Breast epithelium (tissue), 4 donors: ENCODE measurements at regions not wholly inside any gene's neighbourhood (a gene's known extent, or its start where the extent isn't known, plus 50 kb on each side); places are given as distances from the start of the nearest gene placed in this dataset.

ENCODE experiments used
- DNase-seq, 2 donors: peaks; one replicate each; pipeline ENCODE4 v3.0.0-alpha.2; 2019; ENCODE audit warnings: low spot score in 2 of 2
- H3K27ac ChIP-seq, 2 donors: fragments of 200-600 bp; sonication (generic) in 1 of 2; one replicate each; pipeline ENCODE4 v1.5.1; 2016 to 2019; ENCODE audit warnings: mild to moderate bottlenecking in 1 of 2
- H3K27me3 ChIP-seq, 2 donors: fragments of 200-600 bp; sonication (generic) in 1 of 2; one replicate each; pipeline versions ENCODE4 v1.5.1 to v1.6.0; 2017 to 2019; ENCODE audit warnings: control low read depth in 1 of 2, mild to moderate bottlenecking in 1 of 2
- H3K36me3 ChIP-seq: fragments of 200-600 bp; one replicate; pipeline ENCODE4 v1.5.1; 2019
- H3K4me1 ChIP-seq, 2 donors: fragments of 200-600 bp; sonication (generic); one replicate each; pipeline ENCODE4 v1.5.1; 2016 to 2019; ENCODE audit warnings: control low read depth in 1 of 2
- H3K4me3 ChIP-seq, 3 donors: fragments of 200-600 bp; sonication (generic); 1 replicate in 2 of 3; 2 replicates in 1 of 3; pipeline ENCODE4 v1.5.1; 2016 to 2019; ENCODE audit warnings: mild to moderate bottlenecking in 3 of 3, moderate library complexity in 2 of 3
- H3K9me3 ChIP-seq, 2 donors: fragments of 200-600 bp; sonication (generic) in 1 of 2; one replicate each; pipeline ENCODE4 v1.5.1; 2016 to 2019; ENCODE audit warnings: control low read depth in 1 of 2
- POLR2A ChIP-seq: fragments of 450-650 bp; IDR thresholded peaks from one replicate; pipeline ENCODE4 v1.6.1; 2016; ENCODE audit warnings: antibody characterized with exemption, mild to moderate bottlenecking, moderate library complexity
- POLR2AphosphoS5 ChIP-seq, 3 donors: sonication (generic); formaldehyde crosslinking; IDR thresholded peaks; one replicate each; pipeline ENCODE4 v1.6.1; 2017; ENCODE audit warnings: antibody characterized with exemption in 3 of 3
- intact Hi-C: fragments of 100-400 bp; cut with DNase I; formaldehyde crosslinking; loops from one replicate; pipeline ENCODE4 v1.15.1; 2023; ENCODE audit warnings: low total_unique reads
- TF ChIP-seq, protein P1 (sequence below), 3 donors: fragments of 450-650 bp; IDR thresholded peaks; one replicate each; pipeline ENCODE4 v1.5.1; 2016 to 2017; ENCODE audit warnings: antibody characterized with exemption in 3 of 3, mild to moderate bottlenecking in 3 of 3, moderate library complexity in 3 of 3

DNA sequence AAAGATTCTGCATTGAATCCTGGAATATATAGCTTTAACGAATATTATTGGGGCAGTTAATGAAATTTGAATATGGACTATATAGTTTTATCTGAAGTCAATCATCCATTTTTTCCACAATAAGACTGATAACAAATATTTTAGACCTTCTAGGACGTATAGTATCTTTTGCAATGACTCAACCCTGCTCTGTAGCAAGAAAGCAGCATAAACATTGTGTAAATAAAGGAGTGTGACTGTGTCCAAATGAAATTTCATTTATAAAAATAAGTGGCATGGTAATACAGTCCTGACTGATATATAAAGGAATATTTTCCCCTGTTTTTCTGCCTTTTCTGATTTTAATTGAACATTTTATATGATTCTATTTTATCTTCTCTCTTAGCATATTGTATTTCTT is 947.7 kb upstream of the SLIT2 start:
- no peaks in the 10 kb centered on the region for H3K4me1 ChIP-seq
- H3K4me3 ChIP-seq, result no peak overlapping the region
- no peak for DNase-seq
- TF ChIP-seq POLR2A (no peak), POLR2AphosphoS5 (IDR thresholded peaks at IDR 0.05) (no peak)
- TF ChIP-seq, protein P1, sequence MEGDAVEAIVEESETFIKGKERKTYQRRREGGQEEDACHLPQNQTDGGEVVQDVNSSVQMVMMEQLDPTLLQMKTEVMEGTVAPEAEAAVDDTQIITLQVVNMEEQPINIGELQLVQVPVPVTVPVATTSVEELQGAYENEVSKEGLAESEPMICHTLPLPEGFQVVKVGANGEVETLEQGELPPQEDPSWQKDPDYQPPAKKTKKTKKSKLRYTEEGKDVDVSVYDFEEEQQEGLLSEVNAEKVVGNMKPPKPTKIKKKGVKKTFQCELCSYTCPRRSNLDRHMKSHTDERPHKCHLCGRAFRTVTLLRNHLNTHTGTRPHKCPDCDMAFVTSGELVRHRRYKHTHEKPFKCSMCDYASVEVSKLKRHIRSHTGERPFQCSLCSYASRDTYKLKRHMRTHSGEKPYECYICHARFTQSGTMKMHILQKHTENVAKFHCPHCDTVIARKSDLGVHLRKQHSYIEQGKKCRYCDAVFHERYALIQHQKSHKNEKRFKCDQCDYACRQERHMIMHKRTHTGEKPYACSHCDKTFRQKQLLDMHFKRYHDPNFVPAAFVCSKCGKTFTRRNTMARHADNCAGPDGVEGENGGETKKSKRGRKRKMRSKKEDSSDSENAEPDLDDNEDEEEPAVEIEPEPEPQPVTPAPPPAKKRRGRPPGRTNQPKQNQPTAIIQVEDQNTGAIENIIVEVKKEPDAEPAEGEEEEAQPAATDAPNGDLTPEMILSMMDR (IDR thresholded peaks at IDR 0.05), result no peak
- no peaks in the 10 kb centered on the region for H3K9me3 ChIP-seq
- no peak overlapping the region for H3K27ac ChIP-seq
- H3K27me3 ChIP-seq, result no peaks in the 10 kb centered on the region
- intact Hi-C loops, result no loop called here
- no peaks in the 10 kb centered on the region for H3K36me3 ChIP-seq

DNA sequence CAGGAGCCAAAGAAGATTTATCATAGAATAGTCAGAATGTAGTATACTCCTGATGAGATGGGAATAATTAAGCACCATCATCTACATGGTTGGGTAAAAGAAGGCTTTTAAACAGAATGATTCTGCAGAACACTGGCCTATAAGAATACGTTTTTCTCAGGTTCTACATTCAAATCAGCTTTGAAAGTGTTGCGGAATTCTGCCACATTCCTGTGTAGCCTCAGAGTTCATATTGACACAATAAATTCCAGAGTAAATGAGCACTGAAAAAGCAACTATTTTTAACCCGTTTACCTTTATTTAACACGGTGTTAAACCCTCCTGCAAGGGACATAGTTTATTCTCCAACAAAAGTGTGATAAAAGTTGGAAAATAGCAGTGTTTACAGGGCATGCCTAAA is 950.2 kb upstream of the SLIT2 start:
- TF ChIP-seq POLR2A, result no peak
- TF ChIP-seq POLR2AphosphoS5 (IDR thresholded peaks at IDR 0.05), result no peak
- TF ChIP-seq, protein P1 (IDR thresholded peaks at IDR 0.05), result no peak
- H3K36me3 ChIP-seq, result no peaks in the 10 kb centered on the region
- H3K4me3 ChIP-seq, result no peak overlapping the region
- no peaks in the 10 kb centered on the region for H3K9me3 ChIP-seq
- DNase-seq, result no peak
- H3K4me1 ChIP-seq, result no peaks in the 10 kb centered on the region
- H3K27ac ChIP-seq, result no peak overlapping the region
- intact Hi-C loops, result no loop called here
- no peaks in the 10 kb centered on the region for H3K27me3 ChIP-seq

DNA sequence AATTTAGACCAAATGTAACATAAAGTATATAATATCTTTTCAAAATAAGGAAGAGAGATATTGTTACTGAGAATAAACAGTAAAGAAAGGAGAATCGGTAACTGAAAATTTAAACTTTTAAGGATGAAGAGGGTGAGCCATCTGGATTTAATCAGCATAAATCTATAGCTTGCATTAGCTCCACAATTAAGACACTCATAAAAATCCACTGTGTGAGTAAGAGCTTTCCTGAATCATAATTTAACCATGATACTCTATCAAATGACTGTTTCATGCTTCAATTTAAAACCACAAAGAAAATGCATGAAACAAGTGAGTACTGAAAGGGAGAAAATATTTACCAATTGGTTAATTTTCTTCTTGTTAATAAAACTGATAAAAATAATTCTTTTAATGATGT is 951.5 kb upstream of the SLIT2 start:
- intact Hi-C loops, result no loop called here
- no peaks in the 10 kb centered on the region for H3K9me3 ChIP-seq
- H3K4me1 ChIP-seq, result no peaks in the 10 kb centered on the region
- DNase-seq, result no peak
- H3K36me3 ChIP-seq, result no peaks in the 10 kb centered on the region
- no peak overlapping the region for H3K27ac ChIP-seq
- TF ChIP-seq, protein P1 (IDR thresholded peaks at IDR 0.05), result no peak
- TF ChIP-seq POLR2A (no peak), POLR2AphosphoS5 (IDR thresholded peaks at IDR 0.05) (no peak)
- H3K27me3 ChIP-seq, result no peaks in the 10 kb centered on the region
- no peak overlapping the region for H3K4me3 ChIP-seq

DNA sequence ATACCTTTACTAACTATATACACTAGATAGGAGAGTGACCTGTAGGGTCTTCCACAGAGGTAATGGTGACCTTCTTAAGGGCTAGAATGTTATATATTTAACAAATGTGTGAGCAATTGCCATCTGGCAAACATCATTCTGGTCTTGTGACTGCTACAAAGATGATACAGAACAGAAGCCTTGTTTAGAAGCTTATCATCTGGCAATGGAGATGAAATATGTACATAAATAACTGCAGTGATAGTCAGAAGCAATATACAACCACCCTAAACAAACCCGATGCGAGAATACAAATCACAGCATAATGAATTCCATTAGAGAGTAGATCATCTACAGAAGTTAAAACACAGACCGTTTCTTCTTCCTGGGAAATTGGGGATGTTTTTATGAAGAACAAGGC is 952.7 kb upstream of the SLIT2 start:
- Histone ChIP-seq H3K27ac (no peak overlapping the region), H3K27me3 (no peaks in the 10 kb centered on the region), H3K4me3 (no peak overlapping the region), H3K4me1 (no peaks in the 10 kb centered on the region), H3K36me3 (no peaks in the 10 kb centered on the region), H3K9me3 (peaks cover 0 to 1% of the 10 kb centered on the region in 2 donors)
- intact Hi-C loops, result no loop called here
- DNase-seq, result no peak
- no peak for TF ChIP-seq POLR2A
- no peak for TF ChIP-seq POLR2AphosphoS5 (IDR thresholded peaks at IDR 0.05)
- TF ChIP-seq, protein P1 (IDR thresholded peaks at IDR 0.05), result no peak

DNA sequence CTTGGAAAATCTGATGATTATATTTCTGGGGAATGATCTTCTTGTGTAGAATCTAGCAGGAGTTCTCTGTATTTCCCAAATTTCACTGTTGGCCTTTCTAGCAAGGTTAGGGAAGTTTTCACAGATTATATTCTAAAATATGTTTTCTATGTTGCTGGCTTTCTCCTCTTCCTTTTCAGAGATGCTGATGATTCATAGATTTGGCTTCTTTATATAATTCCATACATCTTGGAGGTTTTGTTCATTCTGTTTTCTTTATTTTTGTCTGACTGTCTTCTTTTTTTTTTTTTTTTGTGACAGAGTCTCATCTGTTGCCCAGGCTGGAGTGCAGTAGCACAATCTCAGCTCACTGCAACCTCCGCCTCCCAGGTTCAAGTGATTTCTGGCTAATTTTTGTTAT is 957.9 kb upstream of the SLIT2 start:
- no peak overlapping the region for H3K4me3 ChIP-seq
- no peak overlapping the region for H3K27ac ChIP-seq
- no peaks in the 10 kb centered on the region for H3K4me1 ChIP-seq
- H3K27me3 ChIP-seq, result no peaks in the 10 kb centered on the region
- H3K9me3 ChIP-seq, result peaks cover 7 to 21% of the 10 kb centered on the region in 2 donors
- intact Hi-C loops, result no loop called here
- no peak for TF ChIP-seq POLR2AphosphoS5 (IDR thresholded peaks at IDR 0.05)
- TF ChIP-seq POLR2A, result no peak
- TF ChIP-seq, protein P1 (IDR thresholded peaks at IDR 0.05), result no peak
- no peak for DNase-seq
- no peaks in the 10 kb centered on the region for H3K36me3 ChIP-seq
